ENCODE measurements at regions not wholly inside any gene's neighbourhood (a gene's known extent, or its start where the extent isn't known, plus 50 kb on each side); places are given as distances from the start of the nearest gene placed in this dataset.

GRCh38 chr15:70569091-70569713 is 194.2 kb downstream of the UACA start:
- Histone ChIP-seq H3K36me3 (ENCODE audit: control insufficient read depth, insufficient read depth, low read length) (no peaks in the 10 kb centered on the region), H3K27ac (ENCODE audit: low read length) (no peak overlapping the region), H3K9me3 (ENCODE audit: control insufficient read depth, insufficient read depth, low read length) (no peaks in the 10 kb centered on the region), H3K4me3 (ENCODE audit: low read length) (no peak overlapping the region), H3K4me1 (ENCODE audit: control insufficient read depth, insufficient read depth, low read length) (no peaks in the 10 kb centered on the region), H3K27me3 (ENCODE audit: control insufficient read depth, insufficient read depth, low read length) (no peaks in the 10 kb centered on the region)
- H3K4me1 Mint-ChIP-seq = no peaks in the 10 kb centered on the region
- no peaks in the 10 kb centered on the region for H3K9me3 Mint-ChIP-seq
- H3K4me3 Mint-ChIP-seq = no peak overlapping the region
- ATAC-seq (no peak), DNase-seq (no peak)
- 76% methylated on average over 4 of the region's 4 CpGs for WGBS (ENCODE audit: insufficient coverage)
- no peaks in the 10 kb centered on the region for H3K36me3 Mint-ChIP-seq
- H3K27ac Mint-ChIP-seq = no peak overlapping the region
- H3K27me3 Mint-ChIP-seq (ENCODE audit: low read depth in 2 of 2) = peaks cover 2 to 12% of the 10 kb centered on the region in 2 donors
- intact Hi-C loops (cut with micrococcal nuclease) = no loop called here
- no peak for TF ChIP-seq CTCF (IDR thresholded peaks at IDR 0.05)

- Mint-ChIP-seq H3K36me3 (no peaks in the 10 kb centered on the region), H3K27me3 (ENCODE audit: low read depth in 2 of 2) (peaks cover 9 to 22% of the 10 kb centered on the region in 2 donors), H3K4me1 (no peaks in the 10 kb centered on the region), H3K9me3 (no peaks in the 10 kb centered on the region), H3K4me3 (no peak overlapping the region), H3K27ac (no peak overlapping the region)
- no peak overlapping the region for H3K4me3 ChIP-seq (ENCODE audit: low read length)
- intact Hi-C loops (cut with micrococcal nuclease) = no loop called here
- no peaks in the 10 kb centered on the region for H3K36me3 ChIP-seq (ENCODE audit: control insufficient read depth, insufficient read depth, low read length)
- ATAC-seq = no peak
- no peak overlapping the region for H3K27ac ChIP-seq (ENCODE audit: low read length)
- H3K27me3 ChIP-seq (ENCODE audit: control insufficient read depth, insufficient read depth, low read length) = no peaks in the 10 kb centered on the region
- DNase-seq = no peak
- TF ChIP-seq CTCF (IDR thresholded peaks at IDR 0.05) = no peak
- no peaks in the 10 kb centered on the region for H3K9me3 ChIP-seq (ENCODE audit: control insufficient read depth, insufficient read depth, low read length)
- no peaks in the 10 kb centered on the region for H3K4me1 ChIP-seq (ENCODE audit: control insufficient read depth, insufficient read depth, low read length)
- WGBS (ENCODE audit: insufficient coverage) = 82% methylated on average over 11 of the region's 11 CpGs
Measured at GRCh38 chr15:70566989-70567388, 196.4 kb downstream of the UACA start.

GRCh38 chr15:70566047-70566835 is 197.1 kb downstream of the UACA start:
- Histone ChIP-seq H3K9me3 (ENCODE audit: control insufficient read depth, insufficient read depth, low read length) (no peaks in the 10 kb centered on the region), H3K27me3 (ENCODE audit: control insufficient read depth, insufficient read depth, low read length) (peaks cover 5% of the 10 kb centered on the region), H3K4me1 (ENCODE audit: control insufficient read depth, insufficient read depth, low read length) (no peaks in the 10 kb centered on the region), H3K4me3 (ENCODE audit: low read length) (no peak overlapping the region), H3K27ac (ENCODE audit: low read length) (no peak overlapping the region), H3K36me3 (ENCODE audit: control insufficient read depth, insufficient read depth, low read length) (no peaks in the 10 kb centered on the region)
- Mint-ChIP-seq H3K27me3 (ENCODE audit: low read depth in 2 of 2) (peaks cover 15 to 26% of the 10 kb centered on the region in 2 donors), H3K36me3 (no peaks in the 10 kb centered on the region), H3K4me1 (no peaks in the 10 kb centered on the region), H3K27ac (no peak overlapping the region), H3K4me3 (no peak overlapping the region), H3K9me3 (no peaks in the 10 kb centered on the region)
- no peak for DNase-seq
- intact Hi-C loops (cut with micrococcal nuclease) = no loop called here
- no peak for TF ChIP-seq CTCF (IDR thresholded peaks at IDR 0.05)
- 76% methylated on average over 14 of the region's 14 CpGs for WGBS (ENCODE audit: insufficient coverage)
- ATAC-seq = no peak
